GM19372 (cell line): ENCODE measurements at regions not wholly inside any gene's neighbourhood (a gene's known extent, or its start where the extent isn't known, plus 50 kb on each side); places are given as distances from the start of the nearest gene placed in this dataset.
"Not testable (repeated sequence)": the region's sequence is repeated elsewhere in the genome, so short reads cannot be mapped to it uniquely, and the experiment has no call there.

Experiments
- ATAC-seq: cut with Tn5 transposase; IDR thresholded peaks from one replicate; pipeline ENCODE4 v1.9.1; 2021; ENCODE audit warnings: mild to moderate bottlenecking, low read depth, moderate library complexity; ENCODE audit not compliant: unreplicated experiment

DNA sequence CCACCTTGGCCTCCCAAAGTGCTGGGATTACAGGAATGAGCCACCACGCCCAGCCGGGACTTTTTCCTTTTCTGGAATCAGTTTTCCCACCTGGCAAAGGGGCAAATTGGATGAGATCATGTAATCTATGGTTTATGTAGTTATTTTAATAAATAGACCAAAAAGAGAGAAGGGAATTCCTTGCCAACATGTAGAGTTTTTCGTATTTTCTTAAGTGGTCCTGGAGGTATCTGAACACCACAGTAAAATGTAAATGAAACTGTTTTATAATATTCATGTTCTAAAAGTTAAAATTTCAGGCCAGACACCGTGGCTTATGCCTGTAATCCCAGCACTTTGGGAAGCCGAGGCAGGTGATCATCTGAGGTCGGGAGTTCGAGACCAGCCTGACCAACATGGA is 185.1 kb upstream of the ZNF217 start:
- ATAC-seq, result no peak

DNA sequence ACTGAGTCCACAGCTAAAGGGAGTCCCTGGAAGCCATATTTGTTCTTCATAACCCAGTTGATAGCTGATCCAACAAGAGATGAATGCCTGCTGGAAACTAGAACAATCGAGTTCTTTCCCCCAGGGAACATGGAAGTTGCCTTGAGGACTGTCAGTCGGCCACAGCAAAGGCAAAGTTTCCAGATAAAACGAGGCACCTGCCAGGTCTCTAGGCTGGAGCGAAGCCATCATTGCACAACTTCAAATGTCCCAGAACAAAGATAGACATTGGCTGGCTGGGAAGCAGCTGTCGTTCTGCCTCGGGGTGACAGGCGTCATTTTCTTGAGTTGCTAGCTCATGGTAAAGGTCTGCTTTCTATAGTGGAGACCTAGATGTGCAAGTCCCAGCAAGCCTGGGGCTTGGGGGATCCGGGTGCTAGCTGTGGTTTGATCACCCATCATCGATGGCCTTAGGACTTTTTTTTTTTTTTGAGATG is 184.4 kb upstream of the ZNF217 start:
- no peak for ATAC-seq

- not testable (repeated sequence) for ATAC-seq
These were observed 183.8 kb upstream of the ZNF217 start for GRCh38 chr20:53777402-53777801.

- no peak for ATAC-seq
These were observed 183.2 kb upstream of the ZNF217 start for GRCh38 chr20:53776858-53777257.

DNA sequence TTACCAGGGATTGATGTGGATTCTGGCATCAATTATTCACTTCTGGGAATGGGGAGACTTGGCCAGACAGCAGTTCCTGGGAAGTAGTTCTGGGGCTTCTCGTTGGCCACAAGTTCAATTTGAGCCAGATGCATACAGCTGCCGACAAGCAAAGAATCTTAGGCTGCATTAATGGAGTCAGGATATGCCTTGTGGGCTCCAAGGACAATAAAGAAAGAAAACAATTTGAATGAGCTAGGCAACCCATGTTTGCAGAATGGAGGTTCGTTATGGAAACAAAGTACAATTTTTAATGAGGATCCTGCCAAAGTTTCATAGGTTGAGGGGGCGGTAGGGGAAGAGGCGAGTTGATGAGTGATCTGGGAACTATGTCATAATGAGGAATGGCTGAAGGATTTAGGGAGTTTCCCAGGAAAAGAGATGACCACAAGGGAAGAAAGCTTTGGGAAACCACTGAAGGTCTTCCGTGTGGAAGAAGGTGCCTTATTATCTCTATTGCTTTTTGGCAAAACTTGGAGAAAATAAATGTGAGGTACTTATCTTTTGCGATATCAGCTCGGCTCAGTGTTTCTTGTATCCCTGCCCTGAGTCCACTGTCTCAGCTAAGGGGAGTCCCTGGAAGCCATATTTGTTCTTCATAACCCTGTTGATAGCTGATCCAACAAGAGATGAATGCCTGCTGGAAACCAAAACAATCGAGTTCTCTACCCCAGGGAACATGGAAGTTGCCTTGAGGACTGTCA is 181.0 kb upstream of the ZNF217 start:
- no peak for ATAC-seq

GRCh38 chr20:53773792-53774401 is 180.3 kb upstream of the ZNF217 start:
- ATAC-seq, result no peak

GRCh38 chr20:53773066-53773791 is 179.6 kb upstream of the ZNF217 start:
- ATAC-seq, result not testable (repeated sequence)

- ATAC-seq, result no peak
These were observed 175.4 kb upstream of the ZNF217 start for GRCh38 chr20:53769041-53769440.

GRCh38 chr20:53768329-53768728 is 174.7 kb upstream of the ZNF217 start:
- ATAC-seq, result no peak

DNA sequence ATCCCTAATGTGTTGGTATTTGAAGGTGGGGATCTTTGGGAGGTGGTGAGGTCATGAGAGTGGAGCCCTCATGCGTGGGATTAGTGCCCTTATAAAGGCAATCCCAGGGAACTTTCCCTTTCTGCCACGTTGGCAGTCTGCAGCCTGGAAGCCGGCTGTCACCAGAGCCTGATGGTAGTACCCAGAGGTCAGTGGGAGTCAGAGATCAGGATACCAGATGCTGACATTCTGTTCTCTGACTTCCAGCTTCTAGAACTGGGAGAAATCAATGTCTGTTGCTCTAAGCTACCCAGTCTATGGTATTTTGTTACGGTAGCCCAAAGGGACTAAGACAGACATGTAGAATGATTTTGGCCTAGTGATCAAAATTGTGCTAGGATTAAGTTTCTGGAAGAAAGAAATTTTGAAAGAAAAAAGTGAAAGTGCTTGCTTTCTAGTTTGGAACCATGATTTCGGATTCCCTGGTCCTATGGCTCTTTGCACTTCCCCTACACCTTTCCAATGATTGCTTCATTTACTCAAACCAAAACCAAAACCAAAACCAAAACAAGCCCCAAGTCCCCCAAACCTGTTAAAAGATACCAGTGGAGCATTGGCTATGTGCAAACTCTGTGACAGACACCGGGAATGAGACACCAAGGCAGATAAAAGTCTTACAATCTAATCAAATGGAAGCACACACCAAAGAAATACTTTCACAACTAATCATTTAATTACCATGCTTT is 173.7 kb upstream of the ZNF217 start:
- no peak for ATAC-seq

GRCh38 chr20:53764415-53764800 is 170.8 kb upstream of the ZNF217 start:
- ATAC-seq, result no peak

GRCh38 chr20:53763707-53764414 is 170.2 kb upstream of the ZNF217 start:
- ATAC-seq, result no peak

DNA sequence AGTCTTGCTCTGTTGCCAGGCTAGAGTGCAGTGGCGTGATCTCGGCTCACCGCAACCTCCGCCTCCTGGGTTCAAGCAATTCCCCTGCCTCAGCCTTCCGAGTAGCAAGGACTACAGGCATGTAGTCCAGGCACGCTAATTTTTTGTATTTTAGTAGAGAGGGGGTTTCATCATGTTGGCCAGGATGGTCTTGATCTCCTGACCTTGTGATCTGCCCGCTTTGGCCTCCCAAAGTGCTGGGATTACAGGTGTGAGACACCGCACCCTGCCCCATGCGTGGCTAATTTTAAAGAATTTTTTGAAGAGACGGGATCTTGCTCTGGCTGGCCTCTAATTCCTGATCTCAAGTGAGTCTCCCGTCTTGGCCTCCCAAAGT is 168.8 kb upstream of the ZNF217 start:
- not testable (repeated sequence) for ATAC-seq

DNA sequence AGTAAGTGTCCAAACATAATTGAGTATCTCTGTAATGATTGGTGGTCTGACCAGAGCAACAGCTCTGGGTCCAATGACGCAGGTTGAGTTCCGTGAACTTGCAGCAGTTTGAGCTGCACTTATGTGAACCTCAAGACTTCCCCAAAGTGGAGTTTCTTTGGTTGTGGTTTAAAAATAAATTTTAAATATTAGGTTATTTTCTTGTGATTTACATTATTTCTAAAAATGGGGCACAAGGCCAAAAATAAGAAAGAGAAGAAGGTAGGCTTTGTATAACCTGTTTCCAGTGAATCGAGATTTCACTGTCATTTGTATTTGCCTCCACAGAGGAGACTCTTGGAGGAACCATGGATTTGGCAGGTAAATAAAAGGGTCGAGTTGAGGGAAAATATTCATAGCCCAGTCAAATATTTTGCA is 166.4 kb upstream of the ZNF217 start:
- peak; percentile 82 for ATAC-seq

DNA sequence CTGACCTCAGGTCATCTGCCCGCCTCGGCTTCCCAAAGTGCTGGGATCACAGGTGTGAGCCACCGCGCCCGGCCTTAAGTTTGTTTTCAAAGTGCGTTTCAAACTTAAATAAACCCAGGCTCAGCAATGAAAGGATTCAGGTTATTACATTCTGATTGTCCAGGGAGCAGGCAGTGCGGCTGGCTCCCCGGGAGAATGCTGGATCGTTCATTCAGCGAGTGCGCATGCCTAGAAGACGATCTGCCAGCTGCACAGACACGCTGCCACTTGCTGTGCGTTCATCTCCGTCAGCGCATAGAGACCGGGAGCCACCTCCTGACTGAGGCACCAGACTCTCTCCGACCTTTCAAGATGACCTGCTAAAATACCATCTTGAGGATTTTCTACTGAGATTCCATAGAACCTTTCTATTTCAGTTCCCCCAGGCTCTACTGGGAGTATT is 163.9 kb upstream of the ZNF217 start:
- no peak for ATAC-seq

- no peak for ATAC-seq
These were observed 162.3 kb upstream of the ZNF217 start for GRCh38 chr20:53755733-53756531.

DNA sequence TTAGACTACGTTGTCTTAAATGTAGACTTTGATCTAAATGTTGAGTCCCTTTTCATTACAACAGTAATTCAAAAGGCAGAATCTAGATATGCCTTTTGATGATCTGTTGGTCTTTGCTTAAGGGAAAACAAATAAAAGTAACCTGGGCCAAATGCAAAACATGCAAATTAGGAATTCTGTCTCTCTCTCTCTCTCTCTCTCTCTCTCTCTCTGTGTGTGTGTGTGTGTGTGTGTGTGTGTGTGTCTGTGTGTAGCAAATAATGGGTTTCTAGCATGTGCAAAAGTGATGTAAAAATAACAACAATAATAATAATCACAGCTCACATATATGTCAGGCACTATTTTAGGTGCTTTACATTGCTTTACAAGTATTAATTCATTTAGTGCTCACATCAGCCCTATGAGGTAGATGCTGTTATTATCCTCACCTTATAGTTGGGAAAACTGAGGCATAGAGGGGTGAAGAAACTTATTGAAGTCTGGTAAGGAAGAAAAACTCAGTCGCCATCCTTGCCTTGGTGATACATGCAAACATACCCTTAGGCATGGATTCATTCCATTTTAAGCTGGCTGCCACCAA is 160.3 kb upstream of the ZNF217 start:
- ATAC-seq, result no peak

- no peak for ATAC-seq
These were observed 159.6 kb upstream of the ZNF217 start for GRCh38 chr20:53752971-53753879.
